ENCODE measurements at regions not wholly inside any gene's neighbourhood (a gene's known extent, or its start where the extent isn't known, plus 50 kb on each side); places are given as distances from the start of the nearest gene placed in this dataset.

DNA sequence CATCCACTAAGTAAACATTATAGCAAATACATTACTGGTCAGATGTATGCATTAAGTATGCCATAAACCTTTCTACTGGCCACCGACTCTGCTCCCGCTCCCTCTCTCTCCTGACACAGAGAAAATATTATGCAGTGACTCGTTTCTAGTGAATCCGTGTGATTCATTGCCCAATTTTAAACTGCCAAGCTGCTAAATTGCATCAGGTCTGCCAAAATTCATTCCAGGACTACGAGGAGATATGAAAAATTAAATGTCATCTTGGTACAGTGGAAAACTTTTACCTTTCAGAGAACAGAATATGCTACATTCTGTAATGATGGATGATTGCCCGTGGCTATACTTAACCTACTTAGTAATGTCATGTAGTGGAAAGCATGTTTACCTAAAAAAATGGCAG lies 368.8 kb upstream of the TSHZ3 start:
- DNase-seq, result no peak

DNA sequence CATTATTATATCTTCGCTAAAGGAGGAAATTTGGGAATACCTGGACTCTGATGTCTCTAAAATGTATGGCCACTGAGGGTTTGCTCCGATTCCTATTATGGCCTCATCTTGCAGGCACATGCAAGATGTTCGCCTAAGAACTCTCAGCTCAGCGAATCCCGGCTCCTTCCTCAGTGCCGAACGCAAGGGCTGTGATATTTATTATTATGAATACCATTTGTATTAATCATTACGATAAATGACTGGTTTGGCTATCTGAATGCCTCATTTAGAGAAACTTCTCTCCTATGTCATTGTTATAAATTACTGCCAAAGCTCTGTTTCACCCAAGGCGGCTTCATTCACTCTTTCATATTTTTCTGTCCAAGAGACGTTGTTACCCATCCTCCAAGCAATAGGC lies 369.7 kb upstream of the TSHZ3 start:
- no peak for DNase-seq

- no peak for DNase-seq
These were observed 373.9 kb upstream of the TSHZ3 start for GRCh38 chr19:31723101-31723500.

DNA sequence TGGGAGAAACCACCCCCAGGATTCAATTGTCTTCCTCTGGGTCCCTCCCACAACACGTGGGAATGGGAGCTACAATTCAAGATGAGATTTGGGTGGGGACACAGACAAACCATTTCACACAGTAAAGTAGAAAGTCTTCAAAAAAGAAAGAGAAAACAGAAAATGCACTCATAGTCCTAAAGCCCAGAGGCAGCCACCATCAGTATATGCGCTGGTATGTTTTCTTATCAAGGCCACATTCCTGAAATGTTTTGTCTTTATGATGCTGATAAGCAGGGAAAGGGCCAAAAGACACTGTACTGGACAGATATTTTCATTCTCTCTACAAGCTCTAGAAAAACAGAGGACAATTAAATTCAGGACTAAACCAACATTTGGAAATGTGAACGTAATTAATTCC lies 375.8 kb upstream of the TSHZ3 start:
- DNase-seq, result no peak

DNA sequence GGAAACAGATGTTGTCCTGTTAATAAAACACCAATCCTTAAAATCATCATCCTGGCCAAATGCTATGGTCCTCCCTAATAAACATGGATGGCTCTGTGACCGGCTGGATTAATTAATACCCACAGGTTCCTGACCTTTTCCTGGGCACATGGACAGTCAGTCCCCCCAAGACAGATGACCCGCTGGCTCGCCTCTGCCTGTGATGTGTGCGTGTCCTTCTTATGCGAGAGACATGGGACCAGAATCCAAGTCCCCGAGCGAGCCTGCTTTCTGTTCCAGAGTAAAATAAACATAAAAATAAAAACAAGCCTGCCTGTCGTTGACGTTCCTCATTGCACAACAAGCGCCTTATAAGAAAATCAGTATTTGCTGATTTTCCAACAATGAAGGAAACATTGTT lies 378.3 kb upstream of the TSHZ3 start:
- no peak for DNase-seq

GRCh38 chr19:31730270-31730669 lies 381.0 kb upstream of the TSHZ3 start:
- no peak for DNase-seq

DNA sequence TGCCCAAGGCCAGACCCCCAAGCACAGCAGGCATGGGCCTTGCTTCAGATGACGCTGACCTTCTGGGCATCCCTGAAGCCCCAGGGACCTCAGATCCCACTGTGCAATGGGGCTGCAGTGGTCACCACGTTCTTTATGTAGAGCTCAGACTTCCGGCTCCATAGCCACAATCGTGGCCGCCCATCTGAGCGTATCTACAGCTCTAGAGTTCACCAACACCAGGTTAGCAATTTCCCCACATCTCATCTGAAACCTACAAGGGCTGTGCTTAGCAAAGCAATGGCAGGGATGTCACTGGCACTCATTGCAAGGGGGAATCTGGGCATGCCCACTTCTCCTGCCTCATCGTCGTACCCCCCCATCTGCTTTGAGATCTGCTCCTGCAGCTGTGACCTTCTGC lies 384.4 kb upstream of the TSHZ3 start:
- DNase-seq, result no peak

DNA sequence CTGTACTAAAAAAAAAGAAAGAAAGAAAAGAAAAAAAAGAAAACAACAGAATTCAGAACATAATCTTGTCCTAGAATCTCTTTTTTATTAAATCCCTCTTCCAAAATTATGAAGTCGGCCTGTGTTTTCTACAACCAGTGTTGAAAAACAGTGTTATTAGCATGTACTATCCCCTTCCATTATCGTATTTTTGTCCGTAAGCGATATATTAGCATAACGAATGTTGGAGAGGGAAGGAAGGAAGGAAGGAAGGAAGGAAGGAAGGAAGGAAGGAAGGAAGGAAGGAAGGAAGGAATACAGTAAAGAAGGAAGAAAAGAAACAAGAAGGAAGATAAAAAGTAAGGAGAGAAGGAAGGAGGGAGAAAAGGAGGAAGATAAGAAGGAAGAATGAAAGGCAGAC lies 393.0 kb upstream of the TSHZ3 start:
- no peak for DNase-seq

DNA sequence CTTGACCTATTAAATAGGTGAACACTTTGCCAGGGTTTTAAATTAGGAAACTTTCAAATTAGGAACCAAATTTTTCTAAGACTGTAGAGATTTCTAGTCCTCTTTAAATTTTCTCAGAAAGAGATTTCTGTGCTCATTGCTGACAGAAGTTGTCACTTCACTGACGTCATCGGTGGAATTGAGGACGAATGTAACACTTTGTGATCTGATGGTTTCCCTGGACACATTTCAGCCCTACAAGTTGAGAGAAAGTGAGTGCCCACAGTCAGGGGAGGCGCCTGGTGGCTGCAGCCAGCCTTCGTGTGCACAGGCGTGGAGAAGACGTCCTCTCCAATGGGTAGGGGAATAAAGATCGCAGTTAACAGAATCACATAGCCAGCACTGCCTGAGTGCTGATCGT lies 396.5 kb upstream of the TSHZ3 start:
- no peak for DNase-seq

- no peak for DNase-seq
These were observed 400.0 kb upstream of the TSHZ3 start for GRCh38 chr19:31749231-31749630.

- no peak for DNase-seq
These were observed 410.1 kb upstream of the TSHZ3 start for GRCh38 chr19:31759359-31759758.

GRCh38 chr19:31761281-31761913 lies 412.2 kb upstream of the TSHZ3 start:
- DNase-seq, result no peak

GRCh38 chr19:31770223-31770622 lies 421.0 kb upstream of the TSHZ3 start:
- DNase-seq, result no peak

DNA sequence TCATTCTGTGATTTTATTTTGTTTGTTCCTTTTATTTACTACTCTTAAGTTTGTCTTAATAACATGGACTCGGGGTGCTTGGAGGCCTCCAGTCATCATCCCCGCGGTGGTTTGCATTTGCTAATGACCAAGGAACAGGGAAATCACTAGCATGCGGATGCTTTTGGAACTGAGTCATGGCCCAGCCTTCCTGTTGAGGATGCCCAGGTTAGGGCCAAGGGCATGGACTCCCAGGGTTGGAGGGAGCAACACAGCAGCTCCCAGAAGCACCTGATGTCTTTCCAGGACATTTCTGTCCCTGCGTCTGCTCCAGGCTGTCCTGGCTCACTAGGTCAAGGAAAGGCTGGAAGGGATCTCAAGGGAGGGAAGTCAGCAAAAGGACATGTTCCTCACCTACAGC lies 423.7 kb upstream of the TSHZ3 start:
- no peak for DNase-seq

DNA sequence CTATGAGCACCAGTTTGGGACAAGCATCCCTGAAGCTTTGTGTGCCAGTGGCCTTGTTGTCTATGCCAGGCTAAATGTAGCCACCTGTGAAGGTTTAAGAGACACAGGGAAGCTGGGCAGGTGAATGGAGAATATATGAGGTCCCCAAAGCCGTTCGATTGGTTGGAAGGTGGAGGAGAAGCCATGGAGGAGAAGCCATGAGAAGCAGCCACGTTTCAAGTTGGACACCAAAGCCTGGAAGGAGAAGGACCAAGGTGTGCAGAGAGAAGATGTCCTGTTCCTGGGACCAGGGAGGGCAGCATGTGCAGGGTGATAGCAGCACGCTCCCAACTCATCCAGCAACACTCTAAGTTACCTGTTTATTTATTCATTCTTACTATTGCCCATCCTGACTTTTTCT lies 432.3 kb upstream of the TSHZ3 start:
- DNase-seq, result no peak

- no peak for DNase-seq
These were observed 434.4 kb upstream of the TSHZ3 start for GRCh38 chr19:31783592-31783991.

DNA sequence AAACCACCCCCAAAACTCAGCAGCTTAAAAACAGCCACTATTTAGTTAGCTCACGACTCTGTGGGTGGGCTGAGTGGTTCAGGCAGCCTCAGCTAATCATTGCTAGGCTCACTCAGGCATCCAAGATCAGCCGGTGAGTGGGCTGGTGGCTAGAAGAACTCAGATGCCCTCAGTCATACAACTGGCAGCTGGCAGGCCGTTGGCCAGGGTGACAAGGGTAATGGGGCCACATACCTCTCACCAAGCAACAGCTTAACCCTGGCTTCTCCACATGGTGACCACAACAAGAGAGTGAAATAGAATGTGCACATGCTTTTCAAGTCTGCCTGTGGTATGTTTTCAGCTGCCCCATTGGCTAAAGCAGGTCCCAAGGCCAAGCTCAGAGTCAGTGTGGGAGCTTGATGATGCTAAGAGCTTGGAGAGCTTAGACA lies 435.4 kb upstream of the TSHZ3 start:
- DNase-seq, result no peak

GRCh38 chr19:31801611-31802010 lies 452.4 kb upstream of the TSHZ3 start:
- no peak for DNase-seq

GRCh38 chr19:31803835-31804446 lies 454.7 kb upstream of the TSHZ3 start:
- DNase-seq, result no peak

- DNase-seq, result no peak
These were observed 455.4 kb upstream of the TSHZ3 start for GRCh38 chr19:31804668-31805067.

GRCh38 chr19:31810536-31811109 lies 461.4 kb upstream of the TSHZ3 start:
- no peak for DNase-seq

DNA sequence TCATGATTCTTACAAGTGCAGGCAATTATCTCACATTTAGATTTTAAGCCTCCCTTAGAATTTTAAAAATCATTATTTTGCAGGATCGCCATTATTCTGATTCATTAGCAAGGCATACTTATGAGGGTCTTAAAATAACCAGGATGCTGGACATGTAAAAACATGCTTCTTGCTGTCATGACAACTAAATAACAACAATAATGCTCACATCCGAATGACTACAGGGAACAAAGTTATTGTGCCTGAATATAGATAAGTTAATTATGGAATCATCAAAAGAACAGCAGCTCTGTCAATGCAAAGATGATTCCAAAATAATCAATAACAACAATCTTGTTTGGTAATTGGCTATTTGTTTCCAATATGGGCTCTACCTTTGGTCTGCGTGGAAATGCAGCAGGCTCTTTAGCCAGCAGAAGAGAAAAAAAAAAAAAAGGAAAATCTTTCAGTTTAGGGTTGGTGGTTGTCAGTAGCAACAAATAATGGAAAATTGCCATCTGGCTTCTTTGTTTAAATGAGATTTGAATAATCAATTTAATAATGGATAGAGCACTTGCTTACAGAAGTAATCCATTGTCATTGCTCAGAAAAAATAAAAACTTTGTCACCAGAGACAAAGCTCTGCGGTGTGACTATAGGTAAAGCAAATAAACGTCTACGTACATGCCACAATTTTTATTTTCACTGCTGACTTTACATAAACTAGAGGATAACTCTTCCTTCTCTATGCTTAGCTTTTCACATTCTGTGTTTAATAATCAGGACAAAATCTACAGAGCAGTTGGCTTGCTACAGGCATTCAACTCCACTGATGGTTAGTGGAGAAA lies 468.9 kb upstream of the TSHZ3 start:
- no peak for DNase-seq

DNA sequence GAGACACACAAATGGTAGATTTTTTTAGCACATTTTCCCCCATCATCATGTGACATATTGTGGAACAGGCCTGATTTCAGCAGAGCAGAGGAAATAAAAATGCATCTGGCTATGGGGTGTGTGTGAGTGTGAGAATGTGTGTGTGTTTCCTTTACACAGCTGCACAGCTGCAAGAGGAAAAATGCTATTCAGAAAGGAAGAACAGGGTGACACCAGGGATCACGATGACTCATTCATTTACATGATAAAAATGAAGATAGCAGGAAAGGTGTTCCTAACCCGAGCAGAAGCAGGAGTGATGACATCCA lies 469.5 kb upstream of the TSHZ3 start:
- DNase-seq, result no peak

DNA sequence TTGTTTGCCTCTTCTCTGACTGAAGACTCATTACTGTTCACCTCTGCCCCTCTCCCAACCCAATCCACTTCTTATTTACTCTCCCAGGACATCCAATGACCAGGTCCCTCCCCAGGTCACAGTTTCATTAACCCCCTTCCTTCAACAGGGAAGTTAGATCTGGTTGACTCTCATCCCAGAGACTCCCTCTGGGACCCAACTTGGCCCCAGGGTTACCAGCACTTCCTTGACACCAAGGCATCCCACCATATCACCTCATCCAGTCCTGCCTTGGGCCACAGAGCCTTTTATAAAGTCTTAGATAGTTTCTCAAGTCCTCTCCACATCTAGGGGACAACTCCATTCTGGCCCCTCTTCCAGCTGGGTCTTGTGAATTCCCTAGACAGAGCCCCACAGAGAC lies 470.6 kb upstream of the TSHZ3 start:
- DNase-seq, result no peak

Data from activated naive CD4-positive, alpha-beta T cell (primary cell).